Keratinocyte (primary cell): ENCODE measurements at regions not wholly inside any gene's neighbourhood (a gene's known extent, or its start where the extent isn't known, plus 50 kb on each side); places are given as distances from the start of the nearest gene placed in this dataset.

Experiments
- DNase-seq: peaks from one replicate; pipeline ENCODE4 v3.0.0-alpha.2; 2011; ENCODE audit warnings: low read depth, missing footprints, low spot score
- FAIRE-seq: peaks from 2 replicates; lab custom pipeline; 2011; peaks lifted over from hg19 to GRCh38; lab: Jason Lieb, UNC
- H2AFZ ChIP-seq: 2 replicates; pipeline ENCODE4 v1.6.0; 2012; ENCODE audit warnings: low read length, control low read depth, inconsistent platforms; ENCODE audit not compliant: control insufficient read depth
- H3K27ac ChIP-seq: 2 replicates; pipeline ENCODE4 v1.5.1; 2011; ENCODE audit warnings: low read length; ENCODE audit not compliant: control insufficient read depth, insufficient read depth
- H3K27me3 ChIP-seq: 3 replicates; pipeline ENCODE4 v1.6.0; 2011; ENCODE audit warnings: low read length; ENCODE audit not compliant: control insufficient read depth, insufficient read depth; ENCODE audit errors: extremely low read depth
- H3K36me3 ChIP-seq, 2 experiments: 2 replicates in 1 of 2; 3 replicates in 1 of 2; pipeline ENCODE4 v1.5.1; 2011; ENCODE audit warnings: low read length in 2 of 2, mild to moderate bottlenecking in 1 of 2; ENCODE audit not compliant: control insufficient read depth in 2 of 2, insufficient read depth in 2 of 2; ENCODE audit errors: extremely low read depth in 1 of 2
- H3K4me1 ChIP-seq: 3 replicates; pipeline ENCODE4 v1.5.1; 2011; ENCODE audit warnings: low read length; ENCODE audit not compliant: control insufficient read depth, insufficient read depth; ENCODE audit errors: extremely low read depth
- H3K4me2 ChIP-seq: 3 replicates; pipeline ENCODE4 v1.6.0; 2011; ENCODE audit warnings: low read depth, low read length; ENCODE audit not compliant: control insufficient read depth, insufficient read depth; ENCODE audit errors: extremely low read depth
- H3K4me3 ChIP-seq, 3 experiments: fragments of 200-600 bp in 1 of 3; sonication (generic) in 1 of 3; 2 replicates in 2 of 3; 3 replicates in 1 of 3; pipeline ENCODE4 v1.5.1; 2011 to 2016; ENCODE audit warnings: low read length in 3 of 3, mild to moderate bottlenecking in 3 of 3, control low read depth in 2 of 3, inconsistent platforms in 1 of 3, low read depth in 1 of 3, mixed read lengths in 1 of 3, mixed run types in 1 of 3, moderate library complexity in 1 of 3; ENCODE audit not compliant: control insufficient read depth in 2 of 3, insufficient read depth in 2 of 3; ENCODE audit errors: extremely low read depth in 1 of 3
- H3K79me2 ChIP-seq: 2 replicates; pipeline ENCODE4 v1.6.0; 2012; ENCODE audit warnings: low read length; ENCODE audit not compliant: control insufficient read depth, insufficient read depth
- H3K9ac ChIP-seq: 3 replicates; pipeline ENCODE4 v1.6.0; 2011; ENCODE audit warnings: low read length; ENCODE audit not compliant: control insufficient read depth, insufficient read depth; ENCODE audit errors: extremely low read depth
- H3K9me1 ChIP-seq: 3 replicates; pipeline ENCODE4 v1.6.0; 2011; ENCODE audit warnings: low read length; ENCODE audit not compliant: control insufficient read depth, insufficient read depth; ENCODE audit errors: extremely low read depth
- H3K9me3 ChIP-seq: 2 replicates; pipeline ENCODE4 v1.5.1; 2012; ENCODE audit warnings: low read depth, low read length; ENCODE audit not compliant: control insufficient read depth
- H4K20me1 ChIP-seq: 3 replicates; pipeline ENCODE4 v1.6.0; 2011; ENCODE audit warnings: low read length; ENCODE audit not compliant: control insufficient read depth, insufficient read depth; ENCODE audit errors: extremely low read depth
- CTCF ChIP-seq, 3 experiments: IDR thresholded peaks in 1 of 3; conservative IDR thresholded peaks in 1 of 3; optimal IDR thresholded peaks in 1 of 3; 2 replicates in 2 of 3; 3 replicates in 1 of 3; pipeline versions ENCODE3 to v1.5.1; 2011; ENCODE audit warnings: low read length in 3 of 3, mild to moderate bottlenecking in 3 of 3, moderate library complexity in 2 of 3, control low read depth in 1 of 3, inconsistent platforms in 1 of 3; ENCODE audit not compliant: insufficient read depth in 2 of 3; ENCODE audit errors: extremely low read depth in 1 of 3
- EZH2 ChIP-seq: IDR thresholded peaks from one replicate; pipeline ENCODE4 v1.6.1; 2012; ENCODE audit warnings: inconsistent platforms, mild to moderate bottlenecking, low read length, moderate library complexity
- dilution Hi-C: fragments of 300-500 bp; cut with MboI; formaldehyde crosslinking; loops from one replicate; pipeline ENCODE4 v1.7.0; 2020; ENCODE audit warnings: low sequenced_read_pairs; ENCODE audit not compliant: extremely low pct_ligation_motif_present

- no peaks in the 10 kb centered on the region for H3K4me1 ChIP-seq
- no peaks in the 10 kb centered on the region for H3K27me3 ChIP-seq
- H3K4me2 ChIP-seq = no peak overlapping the region
- H3K9me3 ChIP-seq = no peaks in the 10 kb centered on the region
- H3K4me3 ChIP-seq = no peak overlapping the region
- TF ChIP-seq EZH2 = no peak
- no peak for TF ChIP-seq CTCF (optimal IDR thresholded peaks at IDR 0.05 in 1 of 3, IDR thresholded peaks at IDR 0.05 in 1 of 3, conservative IDR thresholded peaks at IDR 0.05 in 1 of 3; ENCODE audit: extremely low read depth in 1 of 3, insufficient read depth in 2 of 3, low read length in 3 of 3)
- dilution Hi-C loops = no loop called here
- no peak overlapping the region for H2AFZ ChIP-seq
- DNase-seq (no peak), FAIRE-seq (no peak)
- no peaks in the 10 kb centered on the region for H3K79me2 ChIP-seq
- no peaks in the 10 kb centered on the region for H3K9me1 ChIP-seq
- H3K27ac ChIP-seq = no peak overlapping the region
- no peaks in the 10 kb centered on the region for H3K36me3 ChIP-seq
- no peaks in the 10 kb centered on the region for H4K20me1 ChIP-seq
- no peak overlapping the region for H3K9ac ChIP-seq
These were observed 378.8 kb upstream of the TUSC1 start for GRCh38 chr9:26057050-26057449.

- H3K4me3 ChIP-seq = no peak overlapping the region
- no peaks in the 10 kb centered on the region for H3K79me2 ChIP-seq
- no peaks in the 10 kb centered on the region for H4K20me1 ChIP-seq
- no peaks in the 10 kb centered on the region for H3K9me1 ChIP-seq
- no peaks in the 10 kb centered on the region for H3K4me1 ChIP-seq
- TF ChIP-seq CTCF (optimal IDR thresholded peaks at IDR 0.05 in 1 of 3, IDR thresholded peaks at IDR 0.05 in 1 of 3, conservative IDR thresholded peaks at IDR 0.05 in 1 of 3; ENCODE audit: extremely low read depth in 1 of 3, insufficient read depth in 2 of 3, low read length in 3 of 3) (no peak), EZH2 (no peak)
- DNase-seq (no peak), FAIRE-seq (no peak)
- H3K27me3 ChIP-seq = no peaks in the 10 kb centered on the region
- no peaks in the 10 kb centered on the region for H3K9me3 ChIP-seq
- no peaks in the 10 kb centered on the region for H3K36me3 ChIP-seq
- H2AFZ ChIP-seq = no peak overlapping the region
- dilution Hi-C loops = no loop called here
- no peak overlapping the region for H3K9ac ChIP-seq
- H3K4me2 ChIP-seq = no peak overlapping the region
- no peak overlapping the region for H3K27ac ChIP-seq
These were observed 376.6 kb upstream of the TUSC1 start for GRCh38 chr9:26054600-26055520.
